DMS53 treated with DMSO at 0.1 percent for 48 hours (cell line): ENCODE measurements at regions not wholly inside any gene's neighbourhood (a gene's known extent, or its start where the extent isn't known, plus 50 kb on each side); places are given as distances from the start of the nearest gene placed in this dataset.
"Not testable (repeated sequence)": the region's sequence is repeated elsewhere in the genome, so short reads cannot be mapped to it uniquely, and the experiment has no call there.

Experiments used
- DNase-seq: peaks from one replicate; lab custom pipeline; 2025; ENCODE audit not compliant: unreplicated experiment; lab: John Stamatoyannopoulos, UW

GRCh38 chr9:108032079-108032478 lies 542.5 kb upstream of the KLF4 start:
- not testable (repeated sequence) for DNase-seq

- DNase-seq, result not testable (repeated sequence)
Measured at GRCh38 chr9:108031221-108031620, 541.7 kb upstream of the KLF4 start.

- not testable (repeated sequence) for DNase-seq
Measured at GRCh38 chr9:108026718-108027117, 537.1 kb upstream of the KLF4 start.

GRCh38 chr9:108024604-108025003 lies 535.0 kb upstream of the KLF4 start:
- no peak for DNase-seq

GRCh38 chr9:108022246-108022935 lies 532.8 kb upstream of the KLF4 start:
- DNase-seq, result no peak

- no peak for DNase-seq
Measured at GRCh38 chr9:108021096-108021710, 531.6 kb upstream of the KLF4 start.

- peak; percentile 5 for DNase-seq
Measured at GRCh38 chr9:108019821-108020220, 530.3 kb upstream of the KLF4 start.

- no peak for DNase-seq
Measured at GRCh38 chr9:108017671-108018070, 528.1 kb upstream of the KLF4 start.

- no peak for DNase-seq
Measured at GRCh38 chr9:108016446-108016845, 526.9 kb upstream of the KLF4 start.

GRCh38 chr9:108015690-108016089 lies 526.1 kb upstream of the KLF4 start:
- DNase-seq, result no peak

- no peak for DNase-seq
Measured at GRCh38 chr9:108014353-108014752, 524.8 kb upstream of the KLF4 start.

- no peak for DNase-seq
Measured at GRCh38 chr9:108012886-108013665, 523.5 kb upstream of the KLF4 start.

- no peak for DNase-seq
Measured at GRCh38 chr9:108012405-108012804, 522.8 kb upstream of the KLF4 start.

GRCh38 chr9:108003526-108003925 lies 514.0 kb upstream of the KLF4 start:
- DNase-seq, result no peak

- peak; percentile 7 for DNase-seq
Measured at GRCh38 chr9:108002371-108002956, 512.9 kb upstream of the KLF4 start.

- no peak for DNase-seq
Measured at GRCh38 chr9:108001237-108001636, 511.7 kb upstream of the KLF4 start.

GRCh38 chr9:107999890-108000289 lies 510.3 kb upstream of the KLF4 start:
- no peak for DNase-seq

- DNase-seq, result no peak
Measured at GRCh38 chr9:107999011-107999410, 509.4 kb upstream of the KLF4 start.

GRCh38 chr9:107994648-107995047 lies 505.1 kb upstream of the KLF4 start:
- DNase-seq, result no peak

GRCh38 chr9:107992271-107992670 lies 502.7 kb upstream of the KLF4 start:
- DNase-seq, result no peak

GRCh38 chr9:107991581-107991980 lies 502.0 kb upstream of the KLF4 start:
- no peak for DNase-seq

GRCh38 chr9:107989544-107989943 lies 500.0 kb upstream of the KLF4 start:
- DNase-seq, result no peak
